ENCODE measurements at regions not wholly inside any gene's neighbourhood (a gene's known extent, or its start where the extent isn't known, plus 50 kb on each side); places are given as distances from the start of the nearest gene placed in this dataset.
A peak's percentile ranks its signal among the peaks of the same experiment; 100 is the strongest.

DNA sequence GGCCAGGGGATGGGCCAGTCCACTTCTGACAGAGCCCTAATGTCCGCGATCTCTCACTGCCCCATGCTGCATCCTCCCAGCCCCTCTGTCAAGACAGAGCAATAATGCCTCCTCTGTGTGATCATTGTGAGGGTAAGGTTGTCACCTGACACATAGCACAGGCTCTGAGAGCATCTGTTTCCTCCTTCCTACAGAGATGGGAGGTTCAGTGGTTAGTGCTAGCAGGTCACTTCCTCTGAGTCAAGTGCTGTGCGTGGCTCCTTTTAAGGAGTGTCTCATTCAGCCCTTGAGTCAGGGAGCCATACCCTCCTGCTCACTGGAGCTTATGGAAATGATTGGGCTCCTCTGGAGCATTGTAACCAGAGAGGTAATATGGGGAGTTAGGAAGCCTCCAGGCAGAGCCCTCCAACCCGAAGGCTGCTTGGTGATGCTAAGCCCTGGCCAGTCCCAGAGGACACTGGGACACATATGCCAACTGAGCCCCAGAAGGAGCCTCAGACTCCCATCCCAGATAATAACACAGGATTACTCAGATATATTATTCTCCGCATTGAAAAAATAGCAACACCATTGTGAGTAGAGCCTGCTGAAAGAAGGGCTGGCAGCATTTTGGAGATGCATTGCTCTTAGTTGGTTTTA, 189.0 kb downstream of the GALNT1 start:
- Mint-ChIP-seq H3K27ac (no peak overlapping the region), H3K27me3 (peaks cover 10% of the 10 kb centered on the region), H3K36me3 (ENCODE audit: low read depth) (no peaks in the 10 kb centered on the region), H3K4me1 (peaks cover 7% of the 10 kb centered on the region), H3K4me3 (no peak overlapping the region), H3K9me3 (no peaks in the 10 kb centered on the region)
- ChIA-PET POLR2A (no interaction called here), CTCF (no interaction called here)
- intact Hi-C loops (cut with micrococcal nuclease) = no loop called here
- ATAC-seq (ENCODE audit: low read depth) = peak; percentile 57
- TF ChIP-seq, protein P1, sequence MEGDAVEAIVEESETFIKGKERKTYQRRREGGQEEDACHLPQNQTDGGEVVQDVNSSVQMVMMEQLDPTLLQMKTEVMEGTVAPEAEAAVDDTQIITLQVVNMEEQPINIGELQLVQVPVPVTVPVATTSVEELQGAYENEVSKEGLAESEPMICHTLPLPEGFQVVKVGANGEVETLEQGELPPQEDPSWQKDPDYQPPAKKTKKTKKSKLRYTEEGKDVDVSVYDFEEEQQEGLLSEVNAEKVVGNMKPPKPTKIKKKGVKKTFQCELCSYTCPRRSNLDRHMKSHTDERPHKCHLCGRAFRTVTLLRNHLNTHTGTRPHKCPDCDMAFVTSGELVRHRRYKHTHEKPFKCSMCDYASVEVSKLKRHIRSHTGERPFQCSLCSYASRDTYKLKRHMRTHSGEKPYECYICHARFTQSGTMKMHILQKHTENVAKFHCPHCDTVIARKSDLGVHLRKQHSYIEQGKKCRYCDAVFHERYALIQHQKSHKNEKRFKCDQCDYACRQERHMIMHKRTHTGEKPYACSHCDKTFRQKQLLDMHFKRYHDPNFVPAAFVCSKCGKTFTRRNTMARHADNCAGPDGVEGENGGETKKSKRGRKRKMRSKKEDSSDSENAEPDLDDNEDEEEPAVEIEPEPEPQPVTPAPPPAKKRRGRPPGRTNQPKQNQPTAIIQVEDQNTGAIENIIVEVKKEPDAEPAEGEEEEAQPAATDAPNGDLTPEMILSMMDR (IDR thresholded peaks at IDR 0.05) = no peak
- no peak for DNase-seq

DNA sequence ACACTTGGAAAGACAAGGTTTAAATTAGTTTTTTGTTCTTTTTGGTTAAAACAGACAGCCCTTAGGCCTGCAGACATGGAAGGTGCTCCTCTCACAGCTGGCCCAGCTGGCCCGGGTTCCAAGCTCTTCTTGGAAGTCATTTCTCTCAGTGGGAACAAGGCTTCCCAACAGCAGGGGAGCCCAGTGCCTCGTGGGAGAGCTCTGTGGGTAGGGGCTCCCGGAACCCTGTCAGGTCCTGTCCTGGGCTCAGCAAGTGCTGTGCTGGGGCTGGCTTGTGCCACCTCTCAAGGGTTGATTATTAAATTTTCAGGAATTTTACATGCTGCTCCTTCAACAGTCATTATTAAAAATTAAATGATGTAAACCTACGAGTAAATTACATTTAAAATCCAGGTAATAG, 189.6 kb downstream of the GALNT1 start:
- POLR2A ChIA-PET = no interaction called here
- intact Hi-C loops (cut with micrococcal nuclease) = no loop called here
- Mint-ChIP-seq H3K27me3 (peaks cover 10% of the 10 kb centered on the region), H3K9me3 (no peaks in the 10 kb centered on the region), H3K4me1 (peaks cover 7% of the 10 kb centered on the region), H3K4me3 (no peak overlapping the region), H3K36me3 (ENCODE audit: low read depth) (no peaks in the 10 kb centered on the region), H3K27ac (no peak overlapping the region)
- ATAC-seq (ENCODE audit: low read depth) = no peak
- no peak for DNase-seq
- CTCF ChIA-PET = no interaction called here
- TF ChIP-seq, protein P1 (IDR thresholded peaks at IDR 0.05) = no peak

DNA sequence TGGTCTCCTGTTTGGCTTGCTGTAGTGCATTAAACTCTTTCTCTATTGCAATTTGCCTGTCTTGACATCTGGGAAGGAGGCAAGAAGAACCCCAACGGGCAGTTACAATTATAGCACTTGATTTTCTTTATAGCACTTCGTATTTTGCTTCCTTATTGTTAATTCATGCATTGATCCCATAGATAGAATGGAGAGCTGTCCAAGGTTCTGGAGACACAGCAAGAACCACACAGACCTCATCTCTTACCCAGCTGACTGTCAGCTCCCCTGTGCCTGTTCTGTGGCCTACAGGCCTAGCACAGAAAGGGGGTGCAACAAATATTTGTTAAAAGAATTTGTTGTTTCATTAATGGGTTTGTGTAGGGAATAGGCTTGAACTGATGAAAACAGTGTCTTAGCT, 194.3 kb downstream of the GALNT1 start:
- CTCF ChIA-PET = interaction anchor here (0.6 kb wide), 1 partner anchor 488 kb away, joined by 3 read pairs; no protein-coding TSS in a partner anchor
- Mint-ChIP-seq H3K4me3 (no peak overlapping the region), H3K4me1 (no peaks in the 10 kb centered on the region), H3K27ac (no peak overlapping the region), H3K9me3 (peaks cover 7% of the 10 kb centered on the region), H3K27me3 (peaks cover 22% of the 10 kb centered on the region), H3K36me3 (ENCODE audit: low read depth) (no peaks in the 10 kb centered on the region)
- no peak for ATAC-seq (ENCODE audit: low read depth)
- POLR2A ChIA-PET = no interaction called here
- intact Hi-C loops (cut with micrococcal nuclease) = no loop called here
- DNase-seq = no peak
- TF ChIP-seq, protein P1 (IDR thresholded peaks at IDR 0.05) = no peak

DNA sequence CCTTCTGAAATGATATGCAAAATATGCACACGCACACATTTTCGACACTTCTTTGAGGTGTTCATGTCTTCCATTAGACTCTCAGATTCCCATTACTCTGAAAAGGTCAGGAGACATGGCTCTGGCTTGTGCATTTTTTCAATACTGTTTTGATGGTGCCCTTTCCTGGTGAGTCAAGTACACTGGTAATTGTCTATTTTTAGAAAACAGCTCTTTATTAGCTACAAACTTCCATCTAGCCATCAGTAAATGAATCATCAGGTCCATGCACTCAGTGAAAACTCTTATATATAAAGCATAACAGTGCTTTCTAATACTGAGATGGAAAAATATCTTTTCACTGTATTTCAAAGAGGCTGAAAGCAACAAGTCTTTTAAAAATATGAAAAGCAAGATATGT, 194.9 kb downstream of the GALNT1 start:
- H3K27me3 Mint-ChIP-seq = peaks cover 23% of the 10 kb centered on the region
- ChIA-PET CTCF (no interaction called here), POLR2A (no interaction called here)
- TF ChIP-seq, protein P1 (IDR thresholded peaks at IDR 0.05) = no peak
- H3K9me3 Mint-ChIP-seq = peaks cover 7% of the 10 kb centered on the region
- no peak overlapping the region for H3K27ac Mint-ChIP-seq
- intact Hi-C loops (cut with micrococcal nuclease) = no loop called here
- H3K36me3 Mint-ChIP-seq (ENCODE audit: low read depth) = no peaks in the 10 kb centered on the region
- no peak overlapping the region for H3K4me3 Mint-ChIP-seq
- ATAC-seq (ENCODE audit: low read depth) (no peak), DNase-seq (no peak)
- H3K4me1 Mint-ChIP-seq = no peaks in the 10 kb centered on the region

DNA sequence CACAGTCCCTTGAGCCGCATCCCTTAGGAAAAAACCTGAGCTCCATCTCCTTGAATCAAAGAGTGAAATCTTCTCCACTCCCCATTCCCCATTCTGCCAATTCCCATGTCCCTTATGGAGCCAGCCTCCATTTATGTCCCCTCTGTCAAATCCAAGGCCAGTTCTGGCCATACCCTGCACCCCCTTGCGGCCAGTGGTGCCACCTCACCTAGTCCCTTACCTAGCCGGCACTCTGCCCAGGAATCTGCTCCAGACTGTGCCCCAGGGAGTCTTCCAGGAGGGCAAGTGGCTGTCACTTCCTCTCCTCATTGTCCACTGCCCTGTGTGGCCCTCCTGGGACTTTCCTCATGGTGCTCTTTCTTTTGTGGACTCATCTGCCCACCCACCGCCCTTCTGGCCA, 195.4 kb upstream of the RMP24 start:
- Mint-ChIP-seq H3K4me3 (no peak overlapping the region), H3K4me1 (no peaks in the 10 kb centered on the region), H3K36me3 (ENCODE audit: low read depth) (no peaks in the 10 kb centered on the region), H3K27me3 (peaks cover 23% of the 10 kb centered on the region), H3K9me3 (peaks cover 7% of the 10 kb centered on the region), H3K27ac (no peak overlapping the region)
- ChIA-PET POLR2A (no interaction called here), CTCF (no interaction called here)
- intact Hi-C loops (cut with micrococcal nuclease) = no loop called here
- TF ChIP-seq, protein P1 (IDR thresholded peaks at IDR 0.05) = no peak
- DNase-seq (no peak), ATAC-seq (ENCODE audit: low read depth) (no peak)
